HG03095 (cell line): ENCODE measurements at regions not wholly inside any gene's neighbourhood (a gene's known extent, or its start where the extent isn't known, plus 50 kb on each side); places are given as distances from the start of the nearest gene placed in this dataset.

ENCODE experiments used
- ATAC-seq: cut with Tn5 transposase; IDR thresholded peaks from one replicate; pipeline ENCODE4 v1.9.1; 2021; ENCODE audit warnings: moderate library complexity; ENCODE audit not compliant: unreplicated experiment

GRCh38 chr11:134882671-134883297 is 470.7 kb upstream of the B3GAT1 start:
- no peak for ATAC-seq

- ATAC-seq, result no peak
These were observed 470.1 kb upstream of the B3GAT1 start for GRCh38 chr11:134882141-134882540.

- no peak for ATAC-seq
These were observed 468.7 kb upstream of the B3GAT1 start for GRCh38 chr11:134880788-134881187.

- ATAC-seq, result no peak
These were observed 467.9 kb upstream of the B3GAT1 start for GRCh38 chr11:134879931-134880330.

GRCh38 chr11:134879341-134879740 is 467.3 kb upstream of the B3GAT1 start:
- ATAC-seq, result no peak

- no peak for ATAC-seq
These were observed 466.7 kb upstream of the B3GAT1 start for GRCh38 chr11:134878785-134879184.

- ATAC-seq, result no peak
These were observed 464.2 kb upstream of the B3GAT1 start for GRCh38 chr11:134876226-134876625.

- ATAC-seq, result no peak
These were observed 455.1 kb upstream of the B3GAT1 start for GRCh38 chr11:134866981-134867675.

GRCh38 chr11:134866215-134866614 is 454.2 kb upstream of the B3GAT1 start:
- no peak for ATAC-seq

GRCh38 chr11:134864968-134865305 is 452.9 kb upstream of the B3GAT1 start:
- no peak for ATAC-seq

- ATAC-seq, result no peak
These were observed 452.4 kb upstream of the B3GAT1 start for GRCh38 chr11:134864233-134864967.

GRCh38 chr11:134863294-134863693 is 451.3 kb upstream of the B3GAT1 start:
- ATAC-seq, result no peak

GRCh38 chr11:134862587-134863195 is 450.6 kb upstream of the B3GAT1 start:
- ATAC-seq, result no peak

- ATAC-seq, result no peak
These were observed 450.1 kb upstream of the B3GAT1 start for GRCh38 chr11:134862105-134862502.

- ATAC-seq, result no peak
These were observed 449.6 kb upstream of the B3GAT1 start for GRCh38 chr11:134861490-134862104.

- no peak for ATAC-seq
These were observed 446.9 kb upstream of the B3GAT1 start for GRCh38 chr11:134858783-134859480.

- ATAC-seq, result no peak
These were observed 445.0 kb upstream of the B3GAT1 start for GRCh38 chr11:134857035-134857434.

- ATAC-seq, result no peak
These were observed 444.3 kb upstream of the B3GAT1 start for GRCh38 chr11:134856056-134856971.
